GM18507 (cell line): ENCODE measurements at regions not wholly inside any gene's neighbourhood (a gene's known extent, or its start where the extent isn't known, plus 50 kb on each side); places are given as distances from the start of the nearest gene placed in this dataset.
A peak's percentile ranks its signal among the peaks of the same experiment; 100 is the strongest.

Experiments
- DNase-seq: peaks from one replicate; pipeline ENCODE4 v3.0.0; 2011; ENCODE audit warnings: low read depth; ENCODE audit not compliant: insufficient read length; ENCODE audit errors: extremely low spot score
- FAIRE-seq: peaks from 2 replicates; lab custom pipeline; 2011; peaks lifted over from hg19 to GRCh38; lab: Jason Lieb, UNC

GRCh38 chr5:86865256-86865785 is 247.6 kb downstream of the COX7C start:
- DNase-seq (no peak), FAIRE-seq (no peak)

- no peak for FAIRE-seq
- DNase-seq, result no peak
Measured at GRCh38 chr5:86866036-86866435, 248.3 kb downstream of the COX7C start.

GRCh38 chr5:86869268-86869667 is 251.5 kb downstream of the COX7C start:
- FAIRE-seq (no peak), DNase-seq (no peak)

- FAIRE-seq (no peak), DNase-seq (no peak)
Measured at GRCh38 chr5:86875539-86875938, 257.8 kb downstream of the COX7C start.

GRCh38 chr5:86878250-86878649 is 260.5 kb downstream of the COX7C start:
- DNase-seq (no peak), FAIRE-seq (no peak)

GRCh38 chr5:86879086-86879485 is 261.3 kb downstream of the COX7C start:
- DNase-seq, result no peak
- no peak for FAIRE-seq

GRCh38 chr5:86880344-86880743 is 262.6 kb downstream of the COX7C start:
- DNase-seq, result no peak
- FAIRE-seq, result no peak

GRCh38 chr5:86880785-86881492 is 263.2 kb downstream of the COX7C start:
- FAIRE-seq (peak; percentile 31), DNase-seq (peak; percentile 1)

GRCh38 chr5:86881493-86882090 is 263.9 kb downstream of the COX7C start:
- DNase-seq (no peak), FAIRE-seq (no peak)

GRCh38 chr5:86884608-86885007 is 266.9 kb downstream of the COX7C start:
- no peak for FAIRE-seq

GRCh38 chr5:86885011-86885410 is 267.3 kb downstream of the COX7C start:
- FAIRE-seq (no peak), DNase-seq (no peak)

More at GRCh38 chr5:86884608-86885007, 266.9 kb downstream of the COX7C start:
- no peak for DNase-seq

- DNase-seq (no peak), FAIRE-seq (no peak)
Measured at GRCh38 chr5:86885489-86886230, 267.9 kb downstream of the COX7C start.

GRCh38 chr5:86890375-86890774 is 272.6 kb downstream of the COX7C start:
- DNase-seq (no peak), FAIRE-seq (no peak)

- FAIRE-seq (no peak), DNase-seq (no peak)
Measured at GRCh38 chr5:86894056-86894455, 276.3 kb downstream of the COX7C start.

GRCh38 chr5:86896916-86897315 is 279.2 kb downstream of the COX7C start:
- DNase-seq (no peak), FAIRE-seq (no peak)

- FAIRE-seq (no peak), DNase-seq (no peak)
Measured at GRCh38 chr5:86909418-86910295, 291.9 kb downstream of the COX7C start.

- DNase-seq, result no peak
- no peak for FAIRE-seq
Measured at GRCh38 chr5:86917117-86917579, 299.4 kb downstream of the COX7C start.

- DNase-seq (no peak), FAIRE-seq (no peak)
Measured at GRCh38 chr5:86918246-86918645, 300.5 kb downstream of the COX7C start.

- FAIRE-seq, result no peak
- DNase-seq, result no peak
Measured at GRCh38 chr5:86926033-86926432, 308.3 kb downstream of the COX7C start.
